ENCODE measurements at regions not wholly inside any gene's neighbourhood (a gene's known extent, or its start where the extent isn't known, plus 50 kb on each side); places are given as distances from the start of the nearest gene placed in this dataset.

- Histone ChIP-seq H3K4me1 (ENCODE audit: control insufficient read depth in 1 of 2, insufficient read depth in 2 of 2, low read length in 2 of 2) (no peaks in the 10 kb centered on the region), H3K27ac (ENCODE audit: low read length) (no peak overlapping the region), H3K4me3 (ENCODE audit: low read depth in 1 of 2, low read length in 2 of 2) (no peak overlapping the region), H3K27me3 (ENCODE audit: low read depth, low read length) (no peaks in the 10 kb centered on the region), H3K9me3 (ENCODE audit: control insufficient read depth in 1 of 2, low read length in 2 of 2) (no peaks in the 10 kb centered on the region), H3K36me3 (ENCODE audit: control insufficient read depth in 1 of 2, insufficient read depth in 2 of 2, low read length in 2 of 2) (no peaks in the 10 kb centered on the region)
These were observed 444.0 kb downstream of the AACS start for GRCh38 chr12:125509195-125509594.

- H3K27ac ChIP-seq (ENCODE audit: low read length): no peak overlapping the region
- no peaks in the 10 kb centered on the region for H3K27me3 ChIP-seq (ENCODE audit: low read depth, low read length)
- no peaks in the 10 kb centered on the region for H3K9me3 ChIP-seq (ENCODE audit: control insufficient read depth in 1 of 2, low read length in 2 of 2)
- no peaks in the 10 kb centered on the region for H3K4me1 ChIP-seq (ENCODE audit: control insufficient read depth in 1 of 2, insufficient read depth in 2 of 2, low read length in 2 of 2)
- no peaks in the 10 kb centered on the region for H3K36me3 ChIP-seq (ENCODE audit: control insufficient read depth in 1 of 2, insufficient read depth in 2 of 2, low read length in 2 of 2)
- no peak overlapping the region for H3K4me3 ChIP-seq (ENCODE audit: low read depth in 1 of 2, low read length in 2 of 2)
These were observed 447.5 kb downstream of the AACS start for GRCh38 chr12:125512541-125513298.

GRCh38 chr12:125515887-125516286 lies 450.7 kb downstream of the AACS start:
- Histone ChIP-seq H3K27ac (ENCODE audit: low read length) (no peak overlapping the region), H3K4me3 (ENCODE audit: low read depth in 1 of 2, low read length in 2 of 2) (no peak overlapping the region)

GRCh38 chr12:125518074-125518473 lies 452.8 kb downstream of the AACS start:
- Histone ChIP-seq H3K9me3 (ENCODE audit: control insufficient read depth in 1 of 2, low read length in 2 of 2) (peaks cover 9 to 12% of the 10 kb centered on the region in 2 donors), H3K27ac (ENCODE audit: low read length) (no peak overlapping the region), H3K4me3 (ENCODE audit: low read depth in 1 of 2, low read length in 2 of 2) (no peak overlapping the region), H3K4me1 (ENCODE audit: control insufficient read depth in 1 of 2, insufficient read depth in 2 of 2, low read length in 2 of 2) (no peaks in the 10 kb centered on the region), H3K27me3 (ENCODE audit: low read depth, low read length) (no peaks in the 10 kb centered on the region), H3K36me3 (ENCODE audit: control insufficient read depth in 1 of 2, insufficient read depth in 2 of 2, low read length in 2 of 2) (no peaks in the 10 kb centered on the region)

More at GRCh38 chr12:125515887-125516286, 450.7 kb downstream of the AACS start:
- Histone ChIP-seq H3K36me3 (ENCODE audit: control insufficient read depth in 1 of 2, insufficient read depth in 2 of 2, low read length in 2 of 2) (no peaks in the 10 kb centered on the region), H3K4me1 (ENCODE audit: control insufficient read depth in 1 of 2, insufficient read depth in 2 of 2, low read length in 2 of 2) (no peaks in the 10 kb centered on the region), H3K9me3 (ENCODE audit: control insufficient read depth in 1 of 2, low read length in 2 of 2) (no peaks in the 10 kb centered on the region), H3K27me3 (ENCODE audit: low read depth, low read length) (no peaks in the 10 kb centered on the region)

- Histone ChIP-seq H3K27ac (ENCODE audit: low read length) (no peak overlapping the region), H3K36me3 (ENCODE audit: control insufficient read depth in 1 of 2, insufficient read depth in 2 of 2, low read length in 2 of 2) (no peaks in the 10 kb centered on the region), H3K27me3 (ENCODE audit: low read depth, low read length) (no peaks in the 10 kb centered on the region), H3K4me3 (ENCODE audit: low read depth in 1 of 2, low read length in 2 of 2) (no peak overlapping the region), H3K4me1 (ENCODE audit: control insufficient read depth in 1 of 2, insufficient read depth in 2 of 2, low read length in 2 of 2) (no peaks in the 10 kb centered on the region), H3K9me3 (ENCODE audit: control insufficient read depth in 1 of 2, low read length in 2 of 2) (peaks cover 9 to 18% of the 10 kb centered on the region in 2 donors)
These were observed 453.9 kb downstream of the AACS start for GRCh38 chr12:125519026-125519651.

GRCh38 chr12:125525879-125526278 lies 460.6 kb downstream of the AACS start:
- Histone ChIP-seq H3K9me3 (ENCODE audit: control insufficient read depth in 1 of 2, low read length in 2 of 2) (peaks cover 9 to 18% of the 10 kb centered on the region in 2 donors), H3K36me3 (ENCODE audit: control insufficient read depth in 1 of 2, insufficient read depth in 2 of 2, low read length in 2 of 2) (no peaks in the 10 kb centered on the region), H3K27me3 (ENCODE audit: low read depth, low read length) (no peaks in the 10 kb centered on the region), H3K4me3 (ENCODE audit: low read depth in 1 of 2, low read length in 2 of 2) (no peak overlapping the region), H3K4me1 (ENCODE audit: control insufficient read depth in 1 of 2, insufficient read depth in 2 of 2, low read length in 2 of 2) (no peaks in the 10 kb centered on the region), H3K27ac (ENCODE audit: low read length) (no peak overlapping the region)

GRCh38 chr12:125528281-125528680 lies 463.0 kb downstream of the AACS start:
- Histone ChIP-seq H3K36me3 (ENCODE audit: control insufficient read depth in 1 of 2, insufficient read depth in 2 of 2, low read length in 2 of 2) (no peaks in the 10 kb centered on the region), H3K27ac (ENCODE audit: low read length) (no peak overlapping the region), H3K4me3 (ENCODE audit: low read depth in 1 of 2, low read length in 2 of 2) (no peak overlapping the region), H3K4me1 (ENCODE audit: control insufficient read depth in 1 of 2, insufficient read depth in 2 of 2, low read length in 2 of 2) (peaks cover 0 to 2% of the 10 kb centered on the region in 2 donors), H3K9me3 (ENCODE audit: control insufficient read depth in 1 of 2, low read length in 2 of 2) (peaks cover 0 to 4% of the 10 kb centered on the region in 2 donors), H3K27me3 (ENCODE audit: low read depth, low read length) (no peaks in the 10 kb centered on the region)

- H3K4me1 ChIP-seq (ENCODE audit: control insufficient read depth in 1 of 2, insufficient read depth in 2 of 2, low read length in 2 of 2): peaks cover 0 to 6% of the 10 kb centered on the region in 2 donors
- H3K27ac ChIP-seq (ENCODE audit: low read length): no peak overlapping the region
- H3K36me3 ChIP-seq (ENCODE audit: control insufficient read depth in 1 of 2, insufficient read depth in 2 of 2, low read length in 2 of 2): no peaks in the 10 kb centered on the region
These were observed 465.0 kb downstream of the AACS start for GRCh38 chr12:125530201-125530600.

GRCh38 chr12:125530876-125531275 lies 465.6 kb downstream of the AACS start:
- H3K36me3 ChIP-seq (ENCODE audit: control insufficient read depth in 1 of 2, insufficient read depth in 2 of 2, low read length in 2 of 2): no peaks in the 10 kb centered on the region
- H3K27ac ChIP-seq (ENCODE audit: low read length): no peak overlapping the region
- H3K4me3 ChIP-seq (ENCODE audit: low read depth in 1 of 2, low read length in 2 of 2): no peak overlapping the region

More at GRCh38 chr12:125530201-125530600, 465.0 kb downstream of the AACS start:
- Histone ChIP-seq H3K27me3 (ENCODE audit: low read depth, low read length) (no peaks in the 10 kb centered on the region), H3K9me3 (ENCODE audit: control insufficient read depth in 1 of 2, low read length in 2 of 2) (no peaks in the 10 kb centered on the region), H3K4me3 (ENCODE audit: low read depth in 1 of 2, low read length in 2 of 2) (no peak overlapping the region)

GRCh38 chr12:125531574-125531973 lies 466.3 kb downstream of the AACS start:
- Histone ChIP-seq H3K36me3 (ENCODE audit: control insufficient read depth in 1 of 2, insufficient read depth in 2 of 2, low read length in 2 of 2) (no peaks in the 10 kb centered on the region), H3K27ac (ENCODE audit: low read length) (no peak overlapping the region), H3K4me3 (ENCODE audit: low read depth in 1 of 2, low read length in 2 of 2) (no peak overlapping the region), H3K4me1 (ENCODE audit: control insufficient read depth in 1 of 2, insufficient read depth in 2 of 2, low read length in 2 of 2) (peaks cover 0 to 6% of the 10 kb centered on the region in 2 donors), H3K27me3 (ENCODE audit: low read depth, low read length) (no peaks in the 10 kb centered on the region), H3K9me3 (ENCODE audit: control insufficient read depth in 1 of 2, low read length in 2 of 2) (no peaks in the 10 kb centered on the region)

More at GRCh38 chr12:125530876-125531275, 465.6 kb downstream of the AACS start:
- Histone ChIP-seq H3K27me3 (ENCODE audit: low read depth, low read length) (no peaks in the 10 kb centered on the region), H3K4me1 (ENCODE audit: control insufficient read depth in 1 of 2, insufficient read depth in 2 of 2, low read length in 2 of 2) (peaks cover 0 to 6% of the 10 kb centered on the region in 2 donors), H3K9me3 (ENCODE audit: control insufficient read depth in 1 of 2, low read length in 2 of 2) (no peaks in the 10 kb centered on the region)

- no peaks in the 10 kb centered on the region for H3K36me3 ChIP-seq (ENCODE audit: control insufficient read depth in 1 of 2, insufficient read depth in 2 of 2, low read length in 2 of 2)
- H3K9me3 ChIP-seq (ENCODE audit: control insufficient read depth in 1 of 2, low read length in 2 of 2): no peaks in the 10 kb centered on the region
- peaks cover 0 to 6% of the 10 kb centered on the region in 2 donors for H3K4me1 ChIP-seq (ENCODE audit: control insufficient read depth in 1 of 2, insufficient read depth in 2 of 2, low read length in 2 of 2)
- no peak overlapping the region for H3K27ac ChIP-seq (ENCODE audit: low read length)
- H3K27me3 ChIP-seq (ENCODE audit: low read depth, low read length): no peaks in the 10 kb centered on the region
- no peak overlapping the region for H3K4me3 ChIP-seq (ENCODE audit: low read depth in 1 of 2, low read length in 2 of 2)
These were observed 468.3 kb downstream of the AACS start for GRCh38 chr12:125533434-125534029.

Measured in muscle layer of duodenum (tissue), 2 donors.